ENCODE measurements at regions not wholly inside any gene's neighbourhood (a gene's known extent, or its start where the extent isn't known, plus 50 kb on each side); places are given as distances from the start of the nearest gene placed in this dataset.

- no peak for TF ChIP-seq CTCF (IDR thresholded peaks at IDR 0.05)
- no peak for TF ChIP-seq POLR2A (IDR thresholded peaks at IDR 0.05)
- TF ChIP-seq POLR2AphosphoS5 (IDR thresholded peaks at IDR 0.05) = no peak
Observed at GRCh38 chr10:108708363-108708762, 1214.9 kb downstream of the XPNPEP1 start.
